ENCODE measurements at regions not wholly inside any gene's neighbourhood (a gene's known extent, or its start where the extent isn't known, plus 50 kb on each side); places are given as distances from the start of the nearest gene placed in this dataset.
"Not testable (repeated sequence)": the region's sequence is repeated elsewhere in the genome, so short reads cannot be mapped to it uniquely, and the experiment has no call there.

DNA sequence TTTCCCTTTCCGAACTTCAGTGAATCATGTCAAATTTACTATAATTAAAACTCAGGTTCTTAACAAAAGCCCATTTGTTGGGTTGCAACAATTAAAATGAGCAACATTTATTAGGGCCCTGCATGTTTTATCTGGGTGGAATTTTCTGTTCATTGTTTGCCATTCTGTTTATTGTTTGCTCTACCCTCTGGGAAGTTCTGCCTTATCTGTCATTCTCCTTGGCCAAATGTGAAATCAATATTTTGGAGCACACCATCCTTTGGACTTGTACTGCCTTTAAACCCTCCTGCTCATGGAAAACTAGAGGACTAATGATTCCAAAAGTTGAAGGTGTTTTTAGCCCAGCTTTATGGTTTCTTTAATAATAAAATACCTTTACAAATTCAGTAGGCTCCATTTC is 134.5 kb upstream of the KCND2 start:
- FAIRE-seq = no peak
- DNase-seq (ENCODE audit: low spot score) = no peak

DNA sequence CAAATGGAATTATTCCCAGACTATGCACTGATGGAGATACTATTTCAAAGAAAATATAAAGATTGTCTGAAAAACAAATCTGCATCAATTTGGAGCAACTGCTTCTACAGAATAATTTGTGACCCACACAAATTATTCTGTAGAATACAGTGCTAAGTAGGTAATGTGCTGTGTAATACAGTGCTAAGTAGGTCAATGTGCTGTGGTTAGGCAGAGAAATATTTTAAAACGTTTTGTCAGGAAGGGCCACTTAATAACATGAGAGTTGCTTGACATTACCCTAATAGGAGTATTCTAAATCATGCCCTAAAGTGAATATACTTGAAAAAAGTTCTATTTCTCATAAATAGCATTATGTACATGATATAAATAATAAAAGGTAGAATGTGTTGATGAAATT is 116.5 kb upstream of the KCND2 start:
- FAIRE-seq (no peak), DNase-seq (ENCODE audit: low spot score) (no peak)

DNA sequence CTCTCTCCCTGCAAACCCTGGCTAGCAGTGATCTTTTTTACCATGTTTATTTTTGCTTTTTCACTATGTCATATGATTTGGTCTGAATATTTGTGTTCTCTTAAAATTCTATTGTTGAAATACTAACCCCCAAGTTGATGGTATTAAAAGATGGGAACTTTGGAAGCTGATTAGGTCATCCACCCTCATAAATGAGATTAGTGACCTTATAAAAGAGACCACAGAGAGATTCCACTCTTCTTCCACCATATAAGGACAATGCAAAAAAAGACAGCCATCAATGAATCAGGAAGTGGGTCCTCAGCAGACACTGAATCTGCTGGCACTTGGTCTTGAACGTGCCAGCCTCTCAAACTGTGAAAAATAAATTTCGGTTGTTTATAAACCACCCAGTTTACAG is 112.8 kb upstream of the KCND2 start:
- no peak for DNase-seq (ENCODE audit: low spot score)
- no peak for FAIRE-seq

DNA sequence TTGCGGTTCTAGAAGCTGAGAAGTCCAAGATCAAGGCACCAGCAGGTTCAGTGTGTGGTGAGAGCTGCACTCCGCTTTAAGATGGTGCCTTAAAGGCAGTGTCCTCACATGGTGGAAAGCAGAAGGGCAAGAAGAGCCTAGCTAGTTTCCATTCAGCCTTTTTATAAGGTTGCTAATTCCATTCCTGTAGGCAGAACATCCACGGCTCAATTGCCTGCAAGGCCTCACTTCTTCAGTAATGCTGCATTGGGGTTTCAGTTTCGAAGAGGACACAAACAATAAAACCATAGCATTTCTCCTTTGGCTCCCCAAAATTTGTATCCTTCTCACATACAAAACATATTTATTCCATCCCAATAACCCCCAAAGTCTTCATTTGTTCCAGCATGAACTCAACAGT is 109.5 kb upstream of the KCND2 start:
- DNase-seq (ENCODE audit: low spot score) (no peak), FAIRE-seq (no peak)

- FAIRE-seq (no peak), DNase-seq (ENCODE audit: low spot score) (no peak)
Measured at GRCh38 chr7:120165227-120165626, 107.7 kb upstream of the KCND2 start.

GRCh38 chr7:120168066-120168465 is 104.9 kb upstream of the KCND2 start:
- FAIRE-seq (no peak), DNase-seq (ENCODE audit: low spot score) (no peak)

DNA sequence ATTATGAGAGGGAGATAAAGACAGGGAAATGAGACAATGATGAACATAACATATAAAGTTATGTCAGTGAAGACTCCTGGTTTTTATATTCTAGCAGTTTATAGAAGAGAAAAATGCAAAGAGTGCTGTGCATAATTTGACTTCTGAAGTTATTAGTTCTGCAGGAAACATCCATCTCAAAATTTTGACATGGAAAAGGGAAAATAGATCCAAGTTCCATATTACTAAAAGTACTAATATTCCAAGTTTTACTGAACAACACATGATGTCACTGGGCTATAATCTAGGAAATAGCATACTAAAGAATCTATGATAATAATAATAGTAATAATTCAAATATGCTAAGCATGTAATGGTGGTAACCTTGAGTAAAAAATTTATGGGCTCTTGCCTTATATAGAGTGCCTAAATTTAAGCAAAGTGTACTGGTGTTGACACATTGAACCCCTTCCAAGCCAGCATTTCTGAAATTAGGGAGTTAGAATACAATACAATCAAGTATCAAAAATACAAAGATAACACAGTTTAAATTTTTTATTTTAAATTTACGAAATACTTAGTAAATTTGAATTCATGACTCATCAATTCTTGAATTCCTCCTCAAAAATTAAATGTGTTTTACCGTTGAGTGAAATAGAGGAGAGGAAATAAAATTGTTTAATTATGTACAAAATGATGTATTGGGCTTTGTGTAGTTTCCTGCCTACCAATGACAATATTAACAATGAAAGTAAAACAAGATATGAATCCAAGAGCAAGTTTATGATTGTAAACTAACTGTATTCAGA is 102.8 kb upstream of the KCND2 start:
- FAIRE-seq (no peak), DNase-seq (ENCODE audit: low spot score) (no peak)

DNA sequence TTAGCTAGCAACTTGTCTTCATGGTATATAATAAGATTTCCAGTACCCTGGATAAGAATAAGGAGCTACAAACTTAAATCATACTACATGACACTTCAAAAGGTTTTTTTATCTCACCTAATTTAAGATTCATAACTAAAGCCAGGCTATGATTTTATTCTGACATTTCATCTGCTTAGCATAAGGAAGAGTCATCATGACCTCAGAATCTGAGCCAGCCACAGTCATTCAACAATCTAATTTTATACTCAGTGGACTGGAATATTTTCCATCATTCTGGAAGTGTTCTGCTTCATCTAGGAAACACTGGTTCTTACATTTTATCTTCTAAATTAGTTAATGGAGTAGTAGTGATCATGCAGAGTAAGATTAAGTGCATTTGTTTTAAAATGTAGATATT is 102.1 kb upstream of the KCND2 start:
- FAIRE-seq (no peak), DNase-seq (ENCODE audit: low spot score) (no peak)

DNA sequence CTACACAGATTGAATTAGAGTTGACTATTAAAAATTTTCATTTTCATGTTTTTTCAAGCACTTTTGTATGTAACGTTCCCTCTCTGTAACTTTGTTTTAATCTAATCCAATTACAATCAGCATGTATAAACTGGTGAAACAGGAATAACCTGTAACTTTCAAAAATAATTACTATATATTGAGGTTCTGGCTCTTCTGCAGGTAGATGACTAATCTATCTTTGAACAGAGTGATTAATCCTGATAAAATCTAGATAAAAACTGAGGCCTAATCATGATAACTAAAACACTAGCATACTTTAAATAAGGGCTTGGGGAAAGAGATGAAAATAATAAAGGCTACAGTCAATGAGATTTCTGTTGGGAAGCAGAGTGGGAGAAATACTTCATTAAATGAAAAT is 101.6 kb upstream of the KCND2 start:
- FAIRE-seq = no peak
- no peak for DNase-seq (ENCODE audit: low spot score)

- DNase-seq (ENCODE audit: low spot score) (no peak), FAIRE-seq (no peak)
Measured at GRCh38 chr7:120180221-120180620, 92.8 kb upstream of the KCND2 start.

DNA sequence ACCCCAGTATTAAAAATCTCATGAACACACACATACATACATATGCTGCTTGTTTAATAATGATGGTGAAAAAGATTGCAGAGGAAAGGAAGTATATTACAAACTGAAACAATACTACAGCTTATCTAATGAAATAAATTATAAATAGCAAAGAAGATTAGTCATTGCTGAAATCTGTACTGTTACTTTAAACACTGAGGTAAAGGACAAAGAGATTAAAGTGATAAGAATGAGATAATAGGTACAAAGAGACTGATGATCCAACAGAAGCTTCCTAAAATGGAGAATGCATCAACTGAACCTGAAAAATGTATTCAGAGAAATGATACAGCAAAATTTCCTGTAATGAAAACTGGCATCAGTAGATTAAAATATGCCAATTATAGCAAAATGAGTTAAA is 91.5 kb upstream of the KCND2 start:
- FAIRE-seq = no peak
- DNase-seq (ENCODE audit: low spot score) = no peak

DNA sequence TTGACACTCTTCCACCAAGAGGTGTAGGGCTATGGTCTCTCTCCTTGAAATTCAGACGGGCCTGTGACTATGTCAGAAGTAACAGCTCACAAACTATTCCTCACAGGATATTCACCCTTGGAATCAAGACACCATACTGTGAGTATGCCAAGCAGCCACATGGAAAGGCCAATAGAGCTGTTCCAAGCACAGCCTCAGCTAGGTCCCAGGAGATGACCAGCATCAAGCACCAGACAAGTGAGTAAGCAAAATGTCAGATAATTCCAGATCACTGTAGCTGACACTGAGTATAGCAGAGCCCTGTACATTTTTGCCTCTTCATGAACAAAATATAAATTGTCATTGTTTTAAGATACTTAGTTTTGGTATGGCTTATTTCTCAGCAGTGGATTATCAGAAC is 88.1 kb upstream of the KCND2 start:
- DNase-seq (ENCODE audit: low spot score) (no peak), FAIRE-seq (no peak)

- FAIRE-seq (no peak), DNase-seq (ENCODE audit: low spot score) (no peak)
Measured at GRCh38 chr7:120185940-120186682, 86.9 kb upstream of the KCND2 start.

- DNase-seq (ENCODE audit: low spot score) (no peak), FAIRE-seq (no peak)
Measured at GRCh38 chr7:120186688-120187087, 86.3 kb upstream of the KCND2 start.

DNA sequence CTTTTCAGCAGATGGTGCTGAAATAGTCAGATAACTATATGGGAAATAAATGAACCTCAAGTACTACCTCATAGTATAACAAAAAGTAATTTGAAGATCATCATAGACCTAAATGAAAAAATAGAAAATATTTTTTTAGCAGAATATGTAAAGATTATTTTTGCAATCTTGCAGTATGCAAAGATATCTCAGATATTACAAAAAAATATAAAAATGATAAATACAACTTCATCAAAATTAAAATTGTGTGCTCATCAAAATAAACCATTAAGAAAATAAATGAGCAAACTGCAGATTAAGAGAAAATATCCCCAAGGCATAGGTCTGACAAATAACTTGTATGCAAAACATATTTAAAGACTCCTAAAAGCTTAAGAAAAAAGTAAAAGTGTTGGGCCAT is 83.4 kb upstream of the KCND2 start:
- FAIRE-seq = no peak
- no peak for DNase-seq (ENCODE audit: low spot score)

GRCh38 chr7:120190109-120190508 is 82.9 kb upstream of the KCND2 start:
- no peak for FAIRE-seq
- no peak for DNase-seq (ENCODE audit: low spot score)

- DNase-seq (ENCODE audit: low spot score) (no peak), FAIRE-seq (no peak)
Measured at GRCh38 chr7:120190566-120190965, 82.4 kb upstream of the KCND2 start.

- DNase-seq (ENCODE audit: low spot score); FAIRE-seq: not testable (repeated sequence)
Measured at GRCh38 chr7:120191423-120191822, 81.6 kb upstream of the KCND2 start.

- DNase-seq (ENCODE audit: low spot score) (no peak), FAIRE-seq (no peak)
Measured at GRCh38 chr7:120201290-120201689, 71.7 kb upstream of the KCND2 start.

DNA sequence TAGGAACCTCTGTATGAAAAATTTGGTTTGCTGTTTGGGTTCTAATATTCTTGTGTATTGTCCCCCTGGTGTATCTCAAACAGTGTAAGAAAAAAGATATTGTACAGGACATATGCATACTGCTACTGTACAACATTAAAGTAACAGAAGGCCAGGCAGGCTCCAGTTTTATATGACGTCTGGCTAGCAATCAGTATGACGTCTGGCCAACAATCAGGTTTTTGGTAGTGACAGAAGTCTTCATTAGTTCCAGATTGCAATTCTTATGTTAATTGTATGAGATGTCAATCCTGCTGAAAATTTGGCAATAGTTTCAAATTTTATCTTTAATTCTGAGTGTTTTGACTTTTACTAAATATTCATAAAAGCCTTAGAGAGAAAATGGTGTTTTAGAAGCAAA is 67.9 kb upstream of the KCND2 start:
- no peak for FAIRE-seq

DNA sequence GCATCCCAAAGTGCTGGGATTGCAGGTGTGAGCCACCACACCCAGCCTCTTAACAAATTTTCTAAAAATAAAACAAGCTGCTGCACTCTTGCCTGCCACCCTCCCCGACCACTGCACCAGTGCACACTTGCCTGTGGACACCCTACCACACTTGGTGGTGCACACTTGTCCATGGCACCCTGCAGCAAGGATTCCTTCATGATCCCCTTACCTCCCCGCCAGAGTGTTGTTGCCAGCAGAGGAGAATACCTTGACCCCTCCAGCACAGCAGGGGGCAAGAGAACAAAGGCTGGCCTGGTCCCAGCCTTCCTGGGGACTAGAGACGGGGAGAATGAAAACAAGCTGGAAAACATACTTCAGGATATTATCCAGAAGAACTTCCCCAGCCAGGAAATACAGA is 65.9 kb upstream of the KCND2 start:
- DNase-seq (ENCODE audit: low spot score) (no peak), FAIRE-seq (no peak)

More for the DNA sequence above, 67.9 kb upstream of the KCND2 start:
- DNase-seq (ENCODE audit: low spot score) = no peak

DNA sequence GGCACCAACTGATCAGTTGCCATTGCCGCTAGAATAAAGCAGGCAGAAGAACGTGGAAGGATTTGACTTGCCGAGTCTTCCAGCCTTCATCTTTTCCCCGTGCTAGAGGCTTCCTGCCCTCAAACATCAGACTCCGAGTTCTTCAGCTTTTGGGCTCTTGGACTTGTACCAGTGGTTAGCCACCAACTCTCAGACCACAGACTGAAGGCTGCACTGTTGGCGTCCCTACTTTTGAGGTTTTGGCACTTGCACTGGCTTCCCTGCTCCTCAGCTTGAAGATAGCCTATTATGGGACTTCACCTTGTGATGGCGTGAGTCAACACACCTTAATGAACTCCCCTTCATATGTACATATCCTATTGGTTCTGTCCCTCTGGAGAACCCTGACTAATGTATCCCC is 57.3 kb upstream of the KCND2 start:
- DNase-seq (ENCODE audit: low spot score) = no peak
- no peak for FAIRE-seq

GRCh38 chr7:120216947-120217346 is 56.0 kb upstream of the KCND2 start:
- DNase-seq (ENCODE audit: low spot score) (no peak), FAIRE-seq (no peak)
